ENCODE measurements at regions not wholly inside any gene's neighbourhood (a gene's known extent, or its start where the extent isn't known, plus 50 kb on each side); places are given as distances from the start of the nearest gene placed in this dataset.
"Not testable (repeated sequence)": the region's sequence is repeated elsewhere in the genome, so short reads cannot be mapped to it uniquely, and the experiment has no call there.

DNA sequence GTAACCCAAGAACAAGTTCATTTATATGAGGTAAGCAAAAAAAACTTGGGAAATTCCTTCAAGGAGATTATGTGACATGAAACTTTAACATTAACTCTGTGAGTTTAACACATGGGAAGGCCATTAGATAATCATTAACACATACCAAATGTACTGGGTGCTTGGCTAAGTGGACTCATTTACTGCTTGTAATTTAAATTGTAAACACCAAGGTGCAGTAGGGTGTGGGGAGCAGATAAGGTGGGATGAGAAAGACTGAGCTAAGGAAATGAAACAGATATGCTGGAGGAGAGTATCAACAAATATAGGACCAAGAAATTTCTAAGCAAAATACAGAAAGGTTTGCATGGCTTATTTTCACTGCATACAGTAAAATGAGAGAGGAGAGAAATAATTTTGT, 2384.8 kb upstream of the ACO1 start:
- DNase-seq (ENCODE audit: missing footprints) = no peak
- intact Hi-C loops (cut with DNase I) = no loop called here
- ATAC-seq = no peak

- no peak for ATAC-seq
- intact Hi-C loops (cut with DNase I) = no loop called here
These were observed 2373.8 kb upstream of the ACO1 start for GRCh38 chr9:30010691-30011090.

GRCh38 chr9:30012622-30013021, 2371.8 kb upstream of the ACO1 start:
- ATAC-seq = no peak
- intact Hi-C loops (cut with DNase I) = no loop called here
- DNase-seq (ENCODE audit: missing footprints) = no peak

More at GRCh38 chr9:30010691-30011090, 2373.8 kb upstream of the ACO1 start:
- no peak for DNase-seq (ENCODE audit: missing footprints)

GRCh38 chr9:30015073-30015472, 2369.4 kb upstream of the ACO1 start:
- ATAC-seq (no peak), DNase-seq (ENCODE audit: missing footprints) (no peak)
- intact Hi-C loops (cut with DNase I) = no loop called here

DNA sequence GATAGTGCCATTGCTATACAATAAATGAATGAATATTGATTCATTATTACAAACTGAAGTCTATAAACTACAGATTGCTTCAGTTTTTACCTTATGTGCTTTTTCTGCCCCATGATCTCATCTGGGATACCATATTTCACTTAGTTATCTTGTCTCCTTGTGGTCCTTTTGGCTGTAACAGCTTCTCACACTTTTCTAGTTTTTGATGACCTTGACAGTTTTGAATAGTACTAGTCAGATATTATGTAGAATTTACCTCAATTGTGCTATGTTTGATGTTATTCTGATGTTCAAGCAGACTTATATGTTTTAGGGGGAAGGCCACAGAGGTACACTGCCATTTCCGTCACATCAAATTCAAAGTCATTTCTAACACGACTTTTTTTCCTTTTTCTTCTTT, 2364.3 kb upstream of the ACO1 start:
- no peak for DNase-seq (ENCODE audit: missing footprints)
- intact Hi-C loops (cut with DNase I) = no loop called here
- ATAC-seq = no peak

- ATAC-seq = no peak
- no peak for DNase-seq (ENCODE audit: missing footprints)
- intact Hi-C loops (cut with DNase I) = no loop called here
These were observed 2348.7 kb upstream of the ACO1 start for GRCh38 chr9:30035761-30036160.

GRCh38 chr9:30036558-30036957, 2347.9 kb upstream of the ACO1 start:
- no peak for ATAC-seq
- intact Hi-C loops (cut with DNase I) = no loop called here
- DNase-seq (ENCODE audit: missing footprints) = no peak

- intact Hi-C loops (cut with DNase I) = no loop called here
- DNase-seq (ENCODE audit: missing footprints) (no peak), ATAC-seq (no peak)
These were observed 2344.7 kb upstream of the ACO1 start for GRCh38 chr9:30039712-30040111.

- no peak for DNase-seq (ENCODE audit: missing footprints)
- intact Hi-C loops (cut with DNase I) = no loop called here
- no peak for ATAC-seq
These were observed 2336.0 kb upstream of the ACO1 start for GRCh38 chr9:30048396-30048795.

DNA sequence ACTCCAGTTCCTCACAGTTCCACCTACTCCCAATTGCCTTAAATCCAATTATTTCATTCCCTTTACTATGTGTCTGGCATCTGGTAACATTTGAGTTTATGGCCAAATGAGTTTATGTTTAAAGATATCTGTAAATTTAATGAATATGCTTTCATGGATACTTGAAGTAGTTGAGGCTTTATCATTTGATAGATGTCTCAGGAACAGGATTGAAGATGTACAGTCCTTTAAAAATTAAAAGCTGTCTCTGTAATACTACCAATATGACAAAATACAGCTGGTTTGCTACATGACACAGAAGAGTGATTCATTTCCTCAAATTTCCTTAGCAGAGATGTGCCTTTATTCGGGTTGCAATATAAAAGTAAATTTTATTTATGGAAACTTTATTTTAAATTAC, 2326.0 kb upstream of the ACO1 start:
- no peak for DNase-seq (ENCODE audit: missing footprints)
- ATAC-seq = no peak
- intact Hi-C loops (cut with DNase I) = no loop called here

DNA sequence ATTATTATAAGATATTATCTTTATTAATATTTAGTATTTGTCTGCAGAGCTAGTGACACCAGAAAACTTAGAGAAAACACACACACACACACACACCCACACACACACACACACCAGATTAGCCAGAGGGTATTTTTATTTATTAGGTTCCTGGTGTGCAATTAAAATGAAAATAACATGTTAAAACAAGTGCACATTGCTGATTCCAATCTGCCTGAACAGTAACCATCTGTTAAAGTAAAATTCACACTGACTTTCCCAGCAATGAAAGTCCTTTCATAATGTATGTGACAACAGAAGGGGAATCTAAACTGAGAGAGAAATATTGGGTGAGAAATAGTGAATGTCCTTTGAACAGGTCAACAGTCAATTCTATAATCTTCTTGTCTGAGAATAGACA, 2323.5 kb upstream of the ACO1 start:
- intact Hi-C loops (cut with DNase I) = no loop called here
- DNase-seq (ENCODE audit: missing footprints) (no peak), ATAC-seq (no peak)

DNA sequence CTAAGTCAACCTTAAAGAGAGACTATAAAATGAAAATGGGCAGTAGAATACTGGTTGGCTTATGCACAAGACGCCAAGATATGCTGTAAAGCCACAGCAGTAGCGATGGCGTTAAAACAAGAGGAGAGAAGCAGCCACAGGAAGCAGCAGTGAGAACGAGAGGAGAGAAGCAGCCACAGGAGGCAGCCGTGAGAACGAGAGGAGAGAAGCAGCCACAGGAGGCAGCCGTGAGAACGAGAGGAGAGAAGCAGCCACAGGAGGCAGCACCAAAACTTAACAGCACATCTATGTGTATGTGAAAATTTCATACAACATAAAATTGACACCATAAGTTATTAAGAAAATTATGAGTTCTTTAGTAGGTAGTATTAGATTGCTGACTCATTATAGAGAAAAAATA, 2318.6 kb upstream of the ACO1 start:
- ATAC-seq (no peak), DNase-seq (ENCODE audit: missing footprints) (no peak)
- intact Hi-C loops (cut with DNase I) = no loop called here

GRCh38 chr9:30069236-30069635, 2315.2 kb upstream of the ACO1 start:
- DNase-seq (ENCODE audit: missing footprints); ATAC-seq; intact Hi-C loops (cut with DNase I): not testable (repeated sequence)

DNA sequence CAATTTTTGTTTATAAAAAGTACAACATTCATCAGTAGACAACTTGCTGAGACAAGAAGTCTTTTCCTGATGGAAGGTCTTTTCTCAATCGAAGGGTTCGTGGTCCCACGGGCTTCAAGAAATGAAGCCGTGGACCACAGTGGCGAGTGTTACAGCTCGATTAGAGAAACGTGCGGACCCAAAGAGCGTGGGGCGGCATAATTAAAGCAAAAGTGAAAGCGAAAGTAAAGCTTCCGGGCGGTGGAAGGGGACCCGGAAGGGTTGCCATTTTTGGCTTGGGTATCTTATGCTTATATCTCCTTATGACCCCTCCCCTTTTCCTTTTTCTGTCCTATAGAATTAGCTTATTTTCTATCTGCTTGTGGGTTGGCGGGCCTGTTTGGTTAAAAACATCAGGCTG, 2309.4 kb upstream of the ACO1 start:
- intact Hi-C loops (cut with DNase I) = no loop called here
- ATAC-seq (no peak), DNase-seq (ENCODE audit: missing footprints) (no peak)

DNA sequence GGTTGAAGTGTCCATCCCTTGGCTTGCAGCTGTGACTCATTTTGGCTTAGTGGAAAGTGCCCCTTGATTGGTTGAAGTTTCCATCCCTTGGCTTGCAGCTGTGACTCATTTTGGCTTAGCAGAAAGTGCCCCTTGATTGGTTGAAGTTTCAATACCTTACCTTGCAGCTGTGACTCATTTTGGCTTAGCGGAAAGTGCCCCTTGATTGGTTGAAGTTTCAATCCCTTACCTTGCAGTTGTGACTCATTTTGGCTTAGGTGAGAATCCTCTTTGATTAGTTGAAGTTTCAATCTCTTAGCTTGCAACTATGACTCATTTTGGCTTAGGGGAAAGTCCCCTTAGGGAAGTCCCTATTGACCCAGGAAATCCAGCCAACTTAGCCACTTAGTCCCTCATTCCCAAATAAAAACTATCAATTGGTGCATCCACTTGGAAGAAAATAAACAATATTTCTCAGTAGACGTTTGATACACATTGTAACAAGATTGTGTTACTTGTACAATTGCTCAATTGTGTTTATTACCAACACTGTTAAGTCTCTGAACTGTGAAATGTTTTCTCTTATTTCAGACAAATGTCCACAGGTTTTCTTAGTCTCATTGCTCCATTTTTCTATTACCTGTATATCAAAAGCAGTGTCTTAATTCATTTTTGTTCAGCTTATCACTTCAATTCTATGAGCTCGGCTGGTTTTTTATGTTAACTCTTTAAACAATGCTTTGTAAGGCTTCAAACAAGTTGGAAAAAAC, 2308.8 kb upstream of the ACO1 start:
- DNase-seq (ENCODE audit: missing footprints) (no peak), ATAC-seq (no peak)
- intact Hi-C loops (cut with DNase I) = no loop called here

DNA sequence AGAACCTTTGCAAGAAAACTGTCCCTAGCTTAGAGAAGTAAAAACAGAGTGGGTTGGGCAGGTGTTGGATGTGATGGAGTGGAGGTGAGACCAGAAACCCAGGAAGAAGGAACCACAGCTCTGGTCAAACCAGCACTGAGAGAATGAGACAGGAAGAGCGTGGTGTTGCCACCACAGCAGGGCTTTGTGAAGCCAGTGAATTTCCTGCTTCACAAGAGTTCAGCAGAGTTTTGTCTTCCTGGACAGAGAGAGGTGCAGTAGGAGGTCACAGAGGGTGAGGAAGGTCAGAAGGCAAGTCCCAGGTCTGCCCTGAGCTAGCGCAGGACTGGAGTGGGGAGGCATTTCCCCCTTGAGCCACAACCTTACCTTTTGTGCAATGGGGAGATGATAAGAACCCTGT, 2306.2 kb upstream of the ACO1 start:
- intact Hi-C loops (cut with DNase I) = no loop called here
- ATAC-seq = no peak
- DNase-seq (ENCODE audit: missing footprints) = no peak

DNA sequence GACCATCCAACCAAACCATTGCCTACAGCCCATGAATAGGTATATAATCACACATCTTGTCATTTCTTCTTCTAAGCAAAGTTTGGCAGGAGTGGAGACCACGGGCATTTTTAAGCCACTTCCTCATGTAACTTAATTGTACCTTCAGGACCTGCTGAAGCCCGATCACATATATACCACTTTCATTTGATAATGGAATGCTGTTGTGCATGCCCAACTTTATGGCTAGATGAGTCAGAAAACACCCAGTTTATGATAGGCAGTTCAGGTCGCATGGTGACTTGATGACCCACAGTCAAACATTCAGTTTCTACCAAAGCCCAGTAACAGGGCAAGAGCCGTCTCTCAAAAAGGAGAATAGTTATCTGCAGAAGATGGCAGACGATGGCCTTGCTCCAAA, 2295.0 kb upstream of the ACO1 start:
- intact Hi-C loops (cut with DNase I) = no loop called here
- ATAC-seq = no peak
- DNase-seq (ENCODE audit: missing footprints) = no peak

- ATAC-seq (no peak), DNase-seq (ENCODE audit: missing footprints) (no peak)
- intact Hi-C loops (cut with DNase I) = no loop called here
These were observed 2280.6 kb upstream of the ACO1 start for GRCh38 chr9:30103647-30104394.

DNA sequence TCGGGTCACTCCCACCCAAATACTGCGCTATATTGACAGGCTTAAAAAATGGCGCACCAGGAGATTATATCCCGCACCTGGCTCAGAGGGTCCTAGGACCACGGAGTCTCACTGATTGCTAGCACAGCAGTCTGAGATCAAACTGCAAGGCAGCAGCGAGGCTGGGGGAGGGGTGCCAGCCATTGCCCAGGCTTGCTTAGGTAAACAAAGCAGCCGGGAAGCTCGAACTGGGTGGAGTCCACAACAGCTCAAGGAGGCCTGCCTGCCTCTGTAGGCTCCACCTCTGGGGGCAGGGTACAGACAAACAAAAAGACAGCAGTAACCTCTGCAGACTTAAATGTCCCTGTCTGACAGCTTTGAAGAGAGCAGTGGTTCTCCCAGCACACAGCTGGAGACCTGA, 2277.3 kb upstream of the ACO1 start:
- DNase-seq (ENCODE audit: missing footprints); intact Hi-C loops (cut with DNase I); ATAC-seq: not testable (repeated sequence)

DNA sequence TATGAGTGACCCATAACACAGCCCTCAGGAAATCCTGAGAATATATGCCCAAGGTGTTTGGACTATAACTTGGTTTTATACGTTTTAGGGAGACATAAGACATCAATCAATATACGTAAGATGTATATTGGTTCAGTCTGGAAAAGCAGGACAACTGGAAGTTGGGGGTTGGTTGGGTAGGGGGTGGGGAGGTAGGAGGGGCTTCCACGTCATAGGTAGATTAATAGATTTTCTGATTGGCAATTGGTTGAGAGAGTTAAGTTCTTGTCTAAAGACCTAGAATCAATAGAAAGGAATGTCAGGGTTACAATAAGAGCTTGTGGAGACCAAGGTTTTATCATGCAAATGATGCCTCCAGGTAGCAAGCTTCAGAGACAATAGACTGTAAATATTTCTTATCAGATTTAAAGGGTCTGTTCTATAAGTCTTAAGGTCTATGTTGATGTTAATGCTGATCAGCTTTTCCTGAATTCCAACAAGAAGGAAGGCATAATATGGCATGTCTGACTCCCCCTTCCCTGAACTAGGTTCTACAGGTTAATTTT, 2267.7 kb upstream of the ACO1 start:
- no peak for ATAC-seq
- intact Hi-C loops (cut with DNase I) = no loop called here

More for the DNA sequence above, 2267.7 kb upstream of the ACO1 start:
- DNase-seq (ENCODE audit: missing footprints) = no peak

Measured in Right ventricle myocardium inferior (tissue), 1 donor.